HG02938 (cell line): ENCODE measurements at regions not wholly inside any gene's neighbourhood (a gene's known extent, or its start where the extent isn't known, plus 50 kb on each side); places are given as distances from the start of the nearest gene placed in this dataset.
"Not testable (repeated sequence)": the region's sequence is repeated elsewhere in the genome, so short reads cannot be mapped to it uniquely, and the experiment has no call there.

ENCODE experiments used
- ATAC-seq: cut with Tn5 transposase; IDR thresholded peaks from one replicate; pipeline ENCODE4 v1.9.1; 2021; ENCODE audit warnings: mild to moderate bottlenecking, moderate library complexity; ENCODE audit not compliant: unreplicated experiment

GRCh38 chr13:83162493-83162892 is 719.8 kb downstream of the SLITRK1 start:
- ATAC-seq = no peak

DNA sequence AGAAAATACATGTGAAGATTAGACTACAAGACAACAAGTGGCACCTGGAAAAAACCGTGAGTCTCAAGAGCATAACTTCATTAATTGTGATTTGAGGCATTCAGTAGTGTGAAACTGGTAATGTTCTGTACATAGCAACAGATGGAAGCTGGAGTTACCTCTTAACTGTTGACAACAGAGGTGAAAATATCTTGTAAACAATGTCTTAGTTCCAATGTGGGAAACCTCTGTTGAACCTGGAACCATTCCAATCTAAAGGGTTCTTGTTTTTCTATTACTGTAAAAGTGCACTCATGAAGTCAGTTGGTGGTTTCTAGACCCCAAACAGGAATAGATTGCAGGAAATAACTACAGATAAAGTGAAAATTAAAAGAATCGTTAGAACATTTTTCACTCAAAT is 728.4 kb downstream of the SLITRK1 start:
- ATAC-seq = no peak

DNA sequence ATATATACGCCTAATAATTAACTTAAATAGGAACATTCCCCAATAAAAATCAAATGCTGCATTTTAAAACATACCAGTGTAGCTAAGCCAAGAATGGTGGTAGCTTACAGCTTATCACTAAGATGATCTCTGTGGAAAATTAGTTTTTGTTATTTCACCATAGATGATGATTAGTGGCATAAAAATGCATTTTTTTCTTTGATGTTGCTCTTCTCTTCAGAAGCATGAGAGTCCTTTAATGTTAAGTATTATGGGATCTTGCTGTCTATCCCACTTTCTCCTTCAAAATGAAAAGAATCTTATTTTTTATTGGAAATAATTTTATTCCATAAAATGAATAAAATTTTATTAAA is 731.0 kb downstream of the SLITRK1 start:
- ATAC-seq = no peak

- ATAC-seq = no peak
Measured at GRCh38 chr13:83150616-83151307, 731.5 kb downstream of the SLITRK1 start.

GRCh38 chr13:83136660-83137059 is 745.6 kb downstream of the SLITRK1 start:
- ATAC-seq = no peak

GRCh38 chr13:83125791-83126190 is 756.5 kb downstream of the SLITRK1 start:
- ATAC-seq = no peak

GRCh38 chr13:83121896-83122295 is 760.4 kb downstream of the SLITRK1 start:
- no peak for ATAC-seq

DNA sequence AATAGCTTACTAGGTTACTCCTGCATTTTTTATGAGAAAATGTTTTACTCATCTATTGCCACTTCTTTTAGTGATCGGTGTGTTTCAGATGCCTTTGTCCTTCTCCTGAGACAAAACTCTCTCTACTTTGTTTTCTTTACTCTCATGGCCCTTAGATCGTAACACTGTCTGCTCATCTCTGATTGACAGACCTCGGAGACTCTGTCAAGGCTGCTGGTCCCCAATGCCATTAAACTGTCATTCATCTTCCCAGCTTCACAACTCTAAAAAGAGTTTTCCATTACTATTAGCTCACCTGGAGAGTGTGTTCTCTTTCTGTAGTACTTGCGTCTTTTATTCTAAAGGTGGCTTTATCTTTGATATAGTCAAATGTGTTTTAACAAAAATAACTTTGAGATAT is 765.2 kb downstream of the SLITRK1 start:
- no peak for ATAC-seq

DNA sequence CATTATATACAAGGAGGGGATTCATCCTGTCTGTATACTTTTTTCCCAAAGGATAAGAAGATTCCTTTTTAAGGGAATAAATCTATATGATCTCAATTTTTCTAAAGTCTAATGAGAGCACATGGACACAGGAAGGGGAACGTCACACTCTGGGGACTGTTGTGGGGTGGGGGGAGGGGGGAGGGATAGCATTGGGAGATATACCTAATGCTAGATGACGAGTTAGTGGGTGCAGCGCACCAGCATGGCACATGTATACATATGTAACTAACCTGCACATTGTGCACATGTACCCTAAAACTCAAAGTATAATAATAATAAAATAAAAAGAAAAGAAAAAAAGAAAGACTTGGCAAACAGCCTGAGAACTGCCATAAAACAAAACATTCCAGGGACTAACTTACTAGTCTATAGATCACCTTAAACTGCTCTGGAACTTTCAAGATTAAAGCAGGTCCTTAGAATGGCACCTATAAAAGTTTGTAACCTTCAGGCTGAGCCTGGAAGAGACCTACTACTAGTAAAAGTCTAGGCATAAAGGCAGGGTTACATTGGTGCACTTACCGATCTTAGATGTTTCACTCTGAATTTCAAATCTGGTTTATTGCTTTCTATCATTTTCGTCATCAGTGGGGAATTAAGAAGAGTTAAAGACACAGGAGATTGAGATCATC is 780.6 kb downstream of the SLITRK1 start:
- ATAC-seq = not testable (repeated sequence)

- ATAC-seq = no peak
Measured at GRCh38 chr13:83100237-83100636, 782.0 kb downstream of the SLITRK1 start.

DNA sequence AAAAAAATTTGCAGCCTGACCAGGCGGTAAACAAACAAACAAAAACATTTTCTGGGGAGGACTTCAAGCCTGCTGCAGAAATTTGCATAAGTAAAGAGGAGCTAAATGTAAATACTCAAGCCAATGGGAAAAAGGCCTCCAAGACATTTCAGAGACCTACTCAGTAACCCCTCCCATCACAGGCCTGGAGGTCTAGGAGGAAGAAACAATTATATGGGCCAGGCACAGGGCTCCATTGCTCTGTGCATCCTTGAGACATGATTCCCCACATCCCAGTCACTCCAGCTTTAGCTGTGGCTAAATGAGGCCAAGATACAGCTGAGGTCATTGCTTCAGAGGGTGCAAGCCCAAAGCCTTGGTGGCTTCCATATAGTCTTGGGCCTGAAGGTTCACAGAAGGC is 793.4 kb downstream of the SLITRK1 start:
- no peak for ATAC-seq

DNA sequence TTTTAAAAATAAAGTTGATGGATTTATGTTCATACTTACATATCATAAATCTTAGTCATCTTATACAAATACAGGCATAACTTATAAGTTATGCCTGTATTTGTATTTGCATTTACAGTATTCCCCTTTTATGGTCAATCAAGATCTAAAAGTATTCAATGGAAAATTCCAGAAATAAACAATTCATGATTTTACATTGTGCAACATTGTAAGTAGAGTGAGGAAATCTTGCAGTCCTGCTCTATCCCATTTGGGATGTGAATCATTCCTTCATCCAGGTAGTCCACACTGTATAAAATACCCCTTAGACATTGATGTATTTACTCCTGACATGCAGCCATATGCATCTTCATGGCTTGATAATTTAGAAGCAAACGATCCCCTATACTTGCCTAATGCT is 795.3 kb downstream of the SLITRK1 start:
- ATAC-seq = no peak

- ATAC-seq = no peak
Measured at GRCh38 chr13:83086088-83086487, 796.2 kb downstream of the SLITRK1 start.

- no peak for ATAC-seq
Measured at GRCh38 chr13:83085186-83085900, 796.9 kb downstream of the SLITRK1 start.

DNA sequence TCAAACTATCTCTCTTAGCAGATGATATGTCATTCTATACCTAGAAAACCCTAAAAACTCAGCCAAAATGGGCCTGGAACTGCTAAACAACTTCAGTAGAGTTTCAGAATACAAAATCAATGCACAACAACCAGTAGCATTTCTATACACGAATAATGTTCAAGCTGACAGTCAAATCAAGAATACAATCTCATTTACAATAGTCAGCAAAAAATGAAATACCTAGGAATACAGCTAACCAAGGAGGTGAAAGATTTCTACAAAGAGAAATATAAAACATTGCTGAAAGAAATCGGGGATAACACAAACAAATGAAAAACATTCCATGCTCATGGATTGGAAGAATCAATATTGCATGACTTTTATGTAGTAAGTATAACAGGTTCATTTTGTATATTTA is 804.8 kb downstream of the SLITRK1 start:
- no peak for ATAC-seq

- ATAC-seq = not testable (repeated sequence)
Measured at GRCh38 chr13:83073930-83074329, 808.3 kb downstream of the SLITRK1 start.

GRCh38 chr13:83065108-83065507 is 817.2 kb downstream of the SLITRK1 start:
- ATAC-seq = no peak

DNA sequence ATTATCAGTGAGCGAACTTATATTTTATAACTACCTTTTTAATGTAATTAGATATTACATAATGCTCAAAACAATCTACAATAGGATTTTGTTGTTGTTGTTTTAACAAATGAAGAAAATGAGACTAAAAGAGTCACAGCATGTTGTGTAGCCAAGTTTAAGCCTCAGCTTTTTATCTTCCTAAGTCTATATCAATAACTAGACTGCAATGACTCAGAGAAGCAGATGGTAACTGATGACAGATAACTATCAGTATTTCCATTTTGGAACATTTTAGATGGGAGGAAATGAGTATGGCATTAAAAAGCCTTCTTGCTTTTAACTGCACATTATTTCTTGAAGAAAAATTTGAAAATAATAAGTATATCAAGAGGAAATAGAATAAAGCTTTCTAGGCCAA is 825.2 kb downstream of the SLITRK1 start:
- ATAC-seq = no peak

- no peak for ATAC-seq
Measured at GRCh38 chr13:83056269-83056668, 826.0 kb downstream of the SLITRK1 start.

DNA sequence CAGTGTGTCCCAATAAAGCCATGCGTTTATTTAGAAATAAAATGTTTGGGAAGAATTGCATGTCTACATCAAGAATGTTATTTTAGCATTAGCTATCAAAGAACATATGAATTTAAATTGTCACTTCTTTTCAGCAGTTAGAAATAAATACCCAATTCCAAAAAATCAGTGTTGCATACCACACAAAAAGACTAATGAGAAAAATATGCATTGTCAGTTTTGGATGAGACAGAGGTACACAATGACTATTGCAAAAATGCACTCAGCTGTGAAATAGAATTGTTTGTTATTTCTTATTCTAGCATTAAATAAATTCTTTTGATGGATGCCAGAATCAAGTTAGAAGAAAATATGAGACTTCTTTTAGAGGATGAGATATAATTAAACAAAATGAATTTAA is 833.9 kb downstream of the SLITRK1 start:
- no peak for ATAC-seq

- no peak for ATAC-seq
Measured at GRCh38 chr13:83024955-83025594, 857.2 kb downstream of the SLITRK1 start.

GRCh38 chr13:83024232-83024631 is 858.0 kb downstream of the SLITRK1 start:
- ATAC-seq = no peak
